ENCODE measurements at regions not wholly inside any gene's neighbourhood (a gene's known extent, or its start where the extent isn't known, plus 50 kb on each side); places are given as distances from the start of the nearest gene placed in this dataset.
"Not testable (repeated sequence)": the region's sequence is repeated elsewhere in the genome, so short reads cannot be mapped to it uniquely, and the experiment has no call there.

DNA sequence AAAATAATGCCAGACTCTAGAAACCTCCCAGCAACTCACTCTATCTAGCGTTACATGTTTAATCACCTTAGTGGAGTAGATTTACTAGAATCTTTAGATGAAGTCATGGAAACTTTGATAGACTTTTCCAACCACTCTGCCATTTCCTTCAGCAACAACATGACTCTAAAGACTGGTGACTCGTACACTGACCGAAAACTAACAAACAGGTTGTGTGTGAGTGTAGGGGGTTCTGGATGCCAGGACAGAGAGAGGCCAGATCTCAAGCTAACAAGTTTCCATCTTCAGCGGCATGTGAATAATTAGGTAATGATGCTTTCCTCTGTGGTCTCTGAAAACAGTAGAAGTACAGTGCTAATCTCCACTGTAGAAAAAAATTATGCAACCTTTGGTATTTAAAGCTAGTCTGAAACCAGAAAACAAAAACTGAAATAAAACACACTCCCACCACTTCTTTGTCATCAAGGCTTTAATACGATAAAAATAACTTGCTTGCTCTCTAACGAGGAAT, 286.4 kb downstream of the PRDM5 start:
- no peak for DNase-seq

DNA sequence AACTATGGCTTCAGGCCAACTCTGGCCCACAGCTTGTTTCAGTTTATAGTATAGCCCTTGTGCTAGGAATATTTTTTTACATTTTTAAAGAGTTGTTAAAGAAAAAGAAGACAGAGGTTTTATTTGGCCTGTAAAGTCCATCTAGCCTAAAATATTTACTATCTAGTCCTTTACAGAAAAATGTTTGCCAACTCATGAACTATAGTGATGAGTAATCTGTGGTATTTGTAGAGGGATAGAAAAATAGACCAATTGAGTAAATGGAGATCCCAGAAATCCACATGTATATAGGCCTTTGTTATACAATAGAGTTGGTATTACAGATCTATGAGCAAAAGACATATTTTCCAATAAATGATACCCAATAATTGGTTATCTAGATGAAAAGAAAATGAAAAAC, 288.7 kb downstream of the PRDM5 start:
- no peak for DNase-seq

DNA sequence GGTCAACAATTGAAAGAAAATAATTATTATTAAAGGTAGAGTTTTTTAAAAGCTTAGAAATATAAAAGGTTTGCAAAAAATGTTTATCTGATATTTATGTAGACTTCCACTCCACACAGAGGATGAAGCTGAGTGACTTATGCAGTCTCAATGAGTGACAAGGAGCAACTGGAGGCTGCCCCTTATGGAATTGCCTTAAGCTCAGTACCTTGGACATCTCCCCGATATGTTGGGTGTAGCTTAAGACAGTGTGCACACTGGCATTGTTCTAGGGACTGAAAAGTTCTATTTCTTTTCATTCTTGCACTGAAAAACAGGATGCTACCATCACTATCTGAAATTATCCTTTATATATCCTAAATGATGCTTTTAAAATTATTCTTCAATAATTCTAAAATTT, 292.1 kb downstream of the PRDM5 start:
- no peak for DNase-seq

DNA sequence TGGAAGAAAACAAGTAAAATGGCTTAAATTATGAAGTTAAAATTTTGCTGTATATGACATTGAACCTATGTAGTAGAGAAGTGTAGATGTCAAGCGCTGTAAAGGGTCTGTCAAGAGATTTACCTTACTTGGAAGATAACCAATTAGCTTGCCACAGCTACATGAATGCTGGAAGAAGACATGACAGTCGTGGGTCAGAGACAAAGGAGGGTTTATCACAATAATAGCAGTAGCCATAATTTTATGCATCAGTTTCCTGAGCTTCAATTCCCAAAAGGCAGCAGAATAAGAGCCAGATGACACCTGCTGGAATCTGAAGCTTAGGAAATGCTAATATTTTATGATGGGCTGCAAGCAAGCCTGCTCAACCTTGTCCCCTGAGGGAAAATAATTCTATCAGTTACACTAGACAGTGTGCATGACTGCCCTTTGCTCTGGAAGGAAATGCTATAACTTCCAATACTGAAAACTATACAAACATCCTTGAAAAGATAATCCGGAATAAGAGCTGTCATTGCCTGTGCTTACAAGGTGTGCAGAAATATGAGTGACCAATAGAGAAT, 292.9 kb downstream of the PRDM5 start:
- no peak for DNase-seq

DNA sequence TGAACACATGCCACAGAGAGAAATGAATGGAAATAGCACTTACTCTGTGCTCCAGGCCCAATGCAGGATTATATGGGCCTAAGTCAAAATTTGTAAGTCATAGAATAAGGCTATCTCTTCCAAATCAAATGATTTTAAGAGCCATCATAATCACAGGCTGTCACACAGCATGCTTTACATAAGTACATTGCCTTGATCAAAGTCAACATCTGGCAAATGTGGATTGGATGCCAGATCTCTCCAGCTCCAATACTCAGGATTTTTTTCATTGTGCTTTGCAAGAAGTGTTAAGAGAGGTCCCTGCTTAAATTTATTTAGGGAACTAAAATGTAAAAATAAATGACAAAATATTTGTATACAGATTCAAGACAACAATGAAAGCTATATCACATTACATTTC, 299.9 kb downstream of the PRDM5 start:
- no peak for DNase-seq

DNA sequence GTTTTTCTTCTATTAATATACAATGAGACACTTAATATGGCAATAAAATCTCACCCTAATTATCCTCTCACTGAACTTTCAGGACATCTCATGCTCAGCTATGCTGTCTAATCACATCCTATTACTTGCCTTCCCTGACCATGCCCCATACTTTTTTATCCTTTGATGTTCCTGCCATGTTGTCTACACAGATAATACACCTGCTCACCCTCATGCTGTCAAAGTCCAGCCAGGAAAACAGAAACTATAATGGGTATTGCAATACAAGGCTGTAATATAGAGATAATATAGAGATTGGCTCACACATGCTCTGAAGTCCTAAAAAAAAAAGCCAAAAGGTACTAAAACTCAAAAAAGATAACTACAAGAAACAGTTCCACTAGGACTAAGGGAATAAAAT, 305.4 kb downstream of the PRDM5 start:
- no peak for DNase-seq

DNA sequence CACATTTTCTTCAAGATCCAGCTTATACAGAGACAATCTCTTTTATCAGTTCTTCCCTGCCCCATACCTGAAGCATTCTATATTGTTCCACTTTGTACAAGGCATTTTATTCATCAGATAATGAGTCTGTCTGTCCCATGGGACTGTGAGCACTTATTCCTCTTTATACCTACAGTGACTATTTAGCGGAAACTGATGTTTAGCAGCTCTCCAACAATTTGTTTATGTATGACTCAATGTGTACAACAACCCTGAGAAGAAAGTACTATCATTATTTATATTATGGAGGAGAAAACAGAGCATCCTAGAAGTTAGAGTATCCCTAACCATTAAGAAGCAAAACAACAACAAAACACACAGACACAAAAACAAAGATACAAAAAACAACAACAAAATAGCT, 306.5 kb downstream of the PRDM5 start:
- no peak for DNase-seq

DNA sequence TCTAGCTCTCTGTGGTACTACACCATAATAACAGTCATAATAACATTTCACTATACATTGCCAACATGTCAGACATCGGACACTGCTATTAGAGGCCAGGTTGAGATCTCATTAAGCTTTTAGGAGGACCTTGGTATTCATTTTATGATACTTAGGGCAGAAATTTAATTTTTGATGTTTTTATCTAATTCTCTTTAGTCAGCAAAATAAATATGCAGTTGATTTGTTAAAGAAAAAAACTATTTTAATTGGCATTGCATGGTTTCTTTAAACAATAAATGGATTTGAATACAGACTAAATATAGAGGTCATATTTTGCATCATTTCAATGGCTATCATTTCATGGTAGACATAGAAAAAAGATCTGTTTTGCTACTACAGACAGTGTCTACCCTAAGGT, 308.7 kb downstream of the PRDM5 start:
- no peak for DNase-seq

DNA sequence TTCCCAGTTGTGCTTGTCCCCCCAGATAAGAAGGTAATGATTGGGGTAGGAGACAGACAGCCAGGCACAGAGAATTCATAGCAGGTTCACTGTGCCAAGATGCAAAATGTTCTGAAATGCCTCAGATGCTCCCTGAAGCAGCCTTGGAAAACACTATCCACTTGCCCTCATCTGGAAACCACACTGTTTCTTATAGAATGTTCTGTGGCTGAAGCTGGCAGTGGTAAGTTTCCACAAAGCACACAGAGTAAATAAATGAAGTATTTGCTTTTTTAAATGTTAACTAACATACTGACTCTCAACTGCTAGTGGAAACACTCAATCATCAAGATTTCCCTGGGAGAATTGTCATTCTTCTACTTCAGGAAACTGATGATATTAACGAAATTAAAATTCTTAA, 311.4 kb downstream of the PRDM5 start:
- no peak for DNase-seq

DNA sequence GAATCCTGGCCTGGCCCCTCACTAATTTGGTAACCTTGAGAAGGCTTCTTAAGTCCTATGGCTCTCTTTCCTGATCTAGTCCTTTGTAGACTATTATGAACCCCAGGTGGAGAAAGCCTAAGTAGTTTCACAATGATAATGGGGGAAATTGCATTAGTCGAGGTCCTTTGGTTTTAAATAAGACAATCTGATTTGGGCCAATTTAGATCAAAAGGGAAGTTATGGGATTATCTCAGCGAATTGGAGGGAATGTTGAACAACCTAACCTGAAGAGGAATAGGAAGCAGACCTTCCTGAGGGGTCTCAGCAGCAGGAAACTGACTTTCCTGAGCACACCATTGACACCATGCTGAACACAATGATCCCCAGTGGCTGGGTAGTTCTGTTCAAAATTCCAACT, 331.5 kb downstream of the PRDM5 start:
- DNase-seq = no peak

DNA sequence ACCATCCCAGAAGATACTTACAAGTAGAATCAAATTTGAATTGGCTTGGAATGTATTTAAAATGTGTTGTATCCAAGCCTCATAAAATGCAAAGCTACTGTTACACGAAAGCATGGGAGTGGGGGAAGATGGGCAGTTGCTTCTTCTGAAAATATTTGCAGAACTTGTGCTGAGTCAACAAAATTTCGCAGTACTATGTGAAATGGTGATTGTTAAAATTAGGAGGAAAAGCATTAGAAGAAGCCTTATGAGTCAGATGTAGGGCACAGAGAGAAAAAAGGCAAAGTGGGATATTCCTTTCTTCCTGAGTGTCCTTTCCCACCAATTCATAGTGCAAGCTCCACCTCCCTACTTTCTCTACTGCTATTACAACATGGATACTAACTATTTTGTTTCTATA, 332.7 kb downstream of the PRDM5 start:
- no peak for DNase-seq

DNA sequence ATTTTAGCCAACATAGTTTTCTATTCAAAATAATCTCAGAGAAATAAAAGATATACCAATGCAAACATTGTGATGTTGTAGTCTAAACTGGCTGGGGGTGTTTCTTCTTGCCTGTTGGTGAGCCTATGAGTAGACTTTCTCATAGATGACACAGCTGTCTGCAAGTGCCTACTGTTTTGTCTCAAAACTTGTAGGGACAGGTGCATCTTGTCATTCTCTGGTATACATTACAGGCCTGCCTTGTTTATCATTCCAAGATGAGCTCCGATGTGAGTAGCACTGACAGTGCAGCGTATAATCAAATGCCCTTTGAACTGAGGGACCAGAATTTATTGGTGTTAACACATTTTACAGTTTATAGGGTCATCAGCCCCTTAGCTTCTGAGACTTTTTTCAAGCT, 353.8 kb downstream of the PRDM5 start:
- DNase-seq = no peak

DNA sequence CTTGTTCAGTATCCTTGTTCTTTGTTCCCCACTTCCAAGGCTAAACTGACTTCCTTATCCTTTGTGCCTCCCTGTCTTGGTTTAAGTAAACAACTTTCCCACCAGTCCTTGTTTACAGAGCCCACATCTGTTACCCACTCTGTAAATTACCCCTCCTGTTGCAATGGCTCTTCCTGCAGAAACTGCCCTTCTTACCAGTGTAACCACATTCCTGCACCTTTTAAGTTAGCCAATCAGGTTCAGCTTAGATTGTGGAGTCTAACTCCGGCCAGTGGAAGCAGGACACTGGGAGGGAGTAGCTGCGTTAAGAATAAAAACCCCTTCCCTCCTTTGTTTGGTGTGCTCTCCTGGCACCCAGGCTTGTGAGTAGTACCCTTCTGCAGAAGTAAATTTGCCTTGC, 360.9 kb downstream of the PRDM5 start:
- no peak for DNase-seq

DNA sequence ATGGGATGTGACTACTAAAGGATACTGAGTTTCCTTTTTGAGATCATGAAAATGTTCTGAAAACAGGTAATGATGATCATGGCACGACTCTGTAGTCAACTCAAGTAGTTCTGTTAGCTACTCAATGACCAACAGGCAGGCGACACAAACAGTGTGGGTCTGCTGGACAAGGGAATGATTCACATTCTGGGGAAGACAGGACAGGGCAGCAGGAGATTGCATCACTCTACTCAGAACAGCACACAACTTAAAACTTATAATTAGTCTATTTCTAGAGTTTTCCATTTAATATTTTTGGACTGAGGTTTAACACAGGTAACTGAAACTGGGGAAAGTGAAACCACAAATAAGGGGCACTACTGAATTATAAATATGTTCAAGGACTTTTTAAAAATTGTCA, 365.2 kb downstream of the PRDM5 start:
- DNase-seq = no peak

DNA sequence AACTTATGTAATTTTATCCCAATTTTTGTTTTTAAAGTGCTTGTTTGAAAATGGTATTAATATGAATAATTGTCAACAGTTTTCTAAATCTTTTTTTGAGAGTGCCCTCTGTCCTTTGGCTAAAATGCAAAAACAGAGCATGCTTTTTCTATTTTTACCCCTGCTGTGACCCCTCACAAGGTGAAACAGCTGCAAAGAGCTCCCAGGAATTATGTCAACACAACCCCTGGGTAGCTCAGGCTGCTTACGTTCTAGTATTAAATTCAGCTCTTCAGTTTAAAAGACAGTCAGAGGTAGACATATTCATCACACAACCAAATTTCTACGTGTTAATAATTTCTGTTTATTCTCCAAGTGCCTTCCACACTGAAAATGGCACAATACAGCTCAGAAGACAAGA, 367.5 kb downstream of the PRDM5 start:
- no peak for DNase-seq

DNA sequence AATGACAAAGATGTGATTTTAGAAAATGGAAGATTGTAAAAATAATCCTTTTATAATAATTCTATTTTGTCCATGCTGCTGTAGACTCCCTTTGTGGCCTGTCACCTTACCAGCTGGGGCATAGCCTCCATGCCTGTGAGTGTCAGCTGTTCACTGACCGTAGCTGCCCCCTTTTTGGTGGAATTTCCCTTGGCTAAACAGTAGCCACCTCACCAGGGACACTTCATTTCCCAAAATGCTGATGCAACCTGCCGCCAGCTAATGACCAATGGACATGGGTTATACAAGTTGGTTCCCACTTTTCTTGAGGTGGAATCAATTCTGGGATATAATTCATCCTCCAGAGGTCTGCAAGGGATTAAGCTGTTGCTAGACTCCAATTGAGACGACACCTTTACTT, 368.4 kb downstream of the PRDM5 start:
- DNase-seq = no peak

DNA sequence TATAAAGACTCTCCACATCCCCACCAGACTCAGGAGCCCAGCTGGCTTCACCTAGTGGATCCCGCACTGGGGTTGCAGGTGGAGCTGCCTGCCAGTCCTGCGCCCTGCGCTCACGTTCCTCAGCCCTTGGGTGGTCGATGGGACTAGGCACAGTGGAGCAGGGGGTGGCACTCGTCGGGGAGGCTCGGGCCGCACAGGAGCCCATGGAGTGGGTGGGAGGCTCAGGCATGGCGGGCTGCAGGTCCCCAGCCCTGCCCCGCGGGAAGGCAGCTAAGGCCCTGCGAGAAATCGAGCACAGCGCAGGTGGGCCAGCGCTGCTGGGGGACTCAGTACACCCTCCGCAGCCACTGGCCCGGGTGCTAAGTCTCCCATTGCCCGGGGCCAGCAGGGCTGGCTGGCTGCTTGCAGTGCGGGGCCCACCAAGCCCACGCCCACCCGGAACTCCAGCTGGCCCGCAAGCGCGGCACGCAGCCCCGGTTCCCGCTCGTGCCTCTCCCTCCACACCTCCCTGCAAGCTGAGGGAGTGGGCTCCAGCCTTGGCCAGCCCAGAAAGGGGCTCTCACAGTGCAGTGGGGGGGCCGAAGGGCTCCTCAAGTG, 371.8 kb downstream of the PRDM5 start:
- DNase-seq = not testable (repeated sequence)

DNA sequence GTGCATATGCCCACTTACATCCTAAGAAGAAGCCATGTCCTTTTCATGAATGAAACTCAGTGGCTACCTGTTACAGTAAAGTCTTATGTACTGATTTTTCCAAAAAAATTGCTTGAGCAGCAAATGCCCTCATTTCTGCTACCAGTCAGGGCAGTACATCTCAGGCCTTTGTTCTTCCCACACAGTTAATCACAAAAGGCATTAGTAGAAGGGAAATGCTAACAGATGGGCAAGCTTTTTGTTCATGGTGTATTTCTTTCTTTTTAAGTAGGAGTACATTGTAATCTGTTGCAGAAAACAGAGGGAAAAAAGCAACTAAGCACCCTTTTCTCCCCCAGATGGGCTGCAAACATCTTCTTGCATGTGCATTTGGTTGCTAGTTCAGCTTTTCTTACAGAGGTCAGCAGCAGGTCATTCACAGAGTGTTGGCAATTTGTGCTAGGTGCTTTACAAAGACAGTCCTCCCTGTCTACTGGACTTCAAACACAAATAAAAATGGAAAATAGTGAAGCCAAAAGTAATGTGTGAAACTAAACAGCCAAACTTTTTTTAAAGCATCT, 373.4 kb downstream of the PRDM5 start:
- DNase-seq = no peak

DNA sequence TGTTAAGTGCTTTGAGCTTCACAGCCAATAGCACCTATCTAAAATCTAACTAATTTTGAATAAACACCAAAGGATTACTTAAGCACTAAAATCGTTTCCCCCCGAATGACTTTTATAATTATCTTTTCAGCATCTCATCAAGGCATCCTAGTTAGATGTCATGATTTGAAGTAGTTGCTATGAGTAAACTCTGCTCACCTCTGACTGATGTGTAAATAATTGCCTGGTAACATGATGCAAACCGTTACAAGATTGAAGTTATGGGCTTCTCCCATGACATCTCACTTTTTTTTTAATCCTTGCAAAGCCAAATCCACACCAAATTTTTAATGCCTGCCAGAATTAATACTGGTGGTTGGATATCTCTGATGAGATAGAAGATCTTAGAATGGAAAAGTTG, 377.1 kb downstream of the PRDM5 start:
- DNase-seq = no peak

DNA sequence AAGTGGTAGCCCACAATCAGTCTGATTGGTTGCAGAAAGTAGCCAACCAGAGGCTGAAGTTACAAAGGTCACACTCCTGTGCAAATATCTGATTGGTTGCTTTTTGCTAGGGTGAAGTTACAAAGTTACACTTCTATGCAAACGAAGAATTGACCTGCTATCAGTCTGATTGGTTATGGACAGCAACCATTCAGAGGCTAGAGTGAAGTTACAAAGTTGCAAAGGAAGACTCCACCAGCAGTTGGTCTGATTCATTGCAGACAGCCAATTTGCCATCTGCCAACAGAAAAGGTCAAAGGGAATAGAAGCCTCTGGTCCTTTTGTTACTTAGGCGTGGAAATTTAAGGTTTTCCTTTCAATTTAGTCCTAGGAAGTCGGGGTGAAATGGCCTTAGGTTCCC, 377.7 kb downstream of the PRDM5 start:
- no peak for DNase-seq

DNA sequence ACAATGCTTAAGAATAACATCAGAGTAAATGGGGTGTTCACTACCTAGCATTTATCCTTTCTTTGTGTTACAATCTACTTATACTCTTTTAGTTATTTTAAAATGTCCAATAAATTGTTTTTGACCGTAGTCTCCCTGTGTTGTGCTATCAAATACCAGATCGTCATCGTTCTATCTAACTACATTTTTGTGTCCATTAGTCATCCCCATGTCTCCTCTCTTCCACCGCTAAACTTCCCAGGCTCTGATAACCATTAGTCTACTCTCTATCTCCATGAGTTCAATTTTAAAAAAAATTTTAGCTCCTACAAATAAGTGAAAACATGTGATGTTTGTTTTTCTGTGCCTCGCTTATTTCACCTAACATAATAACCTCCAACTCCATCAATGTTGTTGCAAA, 381.9 kb downstream of the PRDM5 start:
- DNase-seq = no peak

DNA sequence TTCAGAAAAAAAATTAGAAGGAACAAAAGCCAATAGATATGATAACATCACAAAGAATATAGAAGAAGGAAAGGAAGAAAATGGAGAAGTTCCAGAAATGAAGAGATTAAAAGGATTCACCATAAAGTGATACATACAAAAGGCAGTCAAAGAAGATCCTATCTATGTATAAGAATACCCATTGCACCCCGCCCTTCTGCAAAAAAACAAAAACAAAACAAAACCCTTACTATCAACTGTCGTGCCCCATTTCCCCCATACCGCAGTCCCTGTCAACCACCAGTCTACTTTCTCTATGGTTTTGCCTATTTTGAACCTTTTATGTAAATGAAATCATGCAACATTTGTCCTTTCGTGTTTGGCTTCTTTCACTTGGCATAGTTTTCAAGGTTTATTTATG, 385.6 kb downstream of the PRDM5 start:
- DNase-seq = no peak

DNA sequence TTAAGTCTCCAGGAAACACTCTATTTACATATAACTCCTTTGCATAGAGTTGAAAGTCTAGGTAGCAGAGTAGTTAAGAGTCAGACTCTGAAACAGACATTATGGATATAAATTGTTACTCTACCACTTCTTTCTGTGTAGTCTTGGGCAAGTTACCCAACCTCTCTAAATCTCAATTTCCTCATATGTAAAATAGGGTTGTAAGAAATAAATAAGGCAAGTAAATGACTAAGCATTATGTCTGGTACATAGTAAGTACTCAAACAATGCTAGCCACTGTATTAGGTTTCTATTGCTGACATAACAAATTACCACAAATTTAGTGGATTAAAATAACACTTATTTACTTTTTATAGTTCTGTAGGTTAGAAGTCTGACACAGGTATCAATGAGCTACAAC, 394.1 kb downstream of the PRDM5 start:
- no peak for DNase-seq

DNA sequence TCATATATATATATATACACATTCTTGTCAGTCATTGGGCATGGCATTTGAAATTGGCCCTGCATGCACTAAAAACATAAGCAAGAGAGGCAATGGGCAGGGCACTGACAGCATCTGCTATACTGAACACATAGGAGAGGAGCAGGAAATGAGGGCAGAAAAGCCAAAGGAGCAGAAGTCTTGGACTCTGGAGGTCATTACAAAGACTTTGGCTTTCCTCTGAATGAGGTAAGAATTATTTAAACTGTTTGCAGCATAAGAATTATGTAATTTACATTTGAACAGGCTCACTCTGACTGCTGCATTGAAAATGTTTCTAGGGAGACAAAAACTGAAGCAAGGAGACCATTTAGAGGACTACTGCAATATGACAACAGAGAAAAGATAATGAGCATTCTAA, 396.5 kb downstream of the PRDM5 start:
- no peak for DNase-seq

DNA sequence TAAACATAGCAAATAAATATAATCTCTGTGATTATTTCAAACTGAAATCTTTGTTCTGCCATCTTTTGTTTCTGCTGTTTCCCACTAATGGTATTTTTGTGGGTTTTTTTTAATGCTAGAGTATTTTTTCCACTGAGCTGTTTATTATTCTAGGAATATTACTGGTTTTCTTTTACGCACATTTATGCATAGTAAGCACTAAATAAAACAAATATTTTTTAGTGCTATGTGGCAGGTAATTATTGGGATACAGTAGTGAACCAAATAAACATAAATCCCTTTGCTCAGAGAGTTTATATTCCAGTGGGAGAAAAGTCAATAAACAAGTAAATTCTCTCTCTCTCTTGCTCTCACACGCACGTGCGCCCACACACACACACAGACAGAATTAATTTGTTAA, 397.4 kb downstream of the PRDM5 start:
- no peak for DNase-seq

Measured in DMS153 (cell line).